Central memory CD4-positive, alpha-beta T cell (primary cell): ENCODE measurements at regions not wholly inside any gene's neighbourhood (a gene's known extent, or its start where the extent isn't known, plus 50 kb on each side); places are given as distances from the start of the nearest gene placed in this dataset.

Experiments
- DNase-seq: peaks from one replicate; pipeline ENCODE4 v3.0.0; 2022

- DNase-seq = no peak
These were observed 61.1 kb upstream of the SAMSN1 start for GRCh38 chr21:14607262-14607661.

DNA sequence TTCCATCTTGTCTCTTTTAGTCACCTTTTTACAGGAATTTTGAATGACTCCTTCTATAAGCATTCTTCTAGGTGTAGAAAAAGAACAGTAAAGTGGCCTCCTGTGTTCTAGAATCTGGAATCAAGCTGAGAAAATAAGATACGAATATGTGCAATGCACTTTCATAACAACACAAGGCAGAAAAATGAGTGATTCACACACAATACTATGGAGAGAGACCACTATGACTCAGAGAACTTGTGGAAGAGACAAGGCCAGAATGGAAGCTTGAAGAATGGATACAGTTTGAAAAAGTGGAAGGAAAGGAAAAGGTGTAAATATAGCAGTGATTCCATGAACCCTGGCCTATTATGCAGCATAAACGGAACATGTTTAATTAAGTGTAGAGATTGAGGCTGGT, 57.1 kb upstream of the SAMSN1 start:
- DNase-seq = no peak

GRCh38 chr21:14602382-14602958, 56.4 kb upstream of the SAMSN1 start:
- no peak for DNase-seq

DNA sequence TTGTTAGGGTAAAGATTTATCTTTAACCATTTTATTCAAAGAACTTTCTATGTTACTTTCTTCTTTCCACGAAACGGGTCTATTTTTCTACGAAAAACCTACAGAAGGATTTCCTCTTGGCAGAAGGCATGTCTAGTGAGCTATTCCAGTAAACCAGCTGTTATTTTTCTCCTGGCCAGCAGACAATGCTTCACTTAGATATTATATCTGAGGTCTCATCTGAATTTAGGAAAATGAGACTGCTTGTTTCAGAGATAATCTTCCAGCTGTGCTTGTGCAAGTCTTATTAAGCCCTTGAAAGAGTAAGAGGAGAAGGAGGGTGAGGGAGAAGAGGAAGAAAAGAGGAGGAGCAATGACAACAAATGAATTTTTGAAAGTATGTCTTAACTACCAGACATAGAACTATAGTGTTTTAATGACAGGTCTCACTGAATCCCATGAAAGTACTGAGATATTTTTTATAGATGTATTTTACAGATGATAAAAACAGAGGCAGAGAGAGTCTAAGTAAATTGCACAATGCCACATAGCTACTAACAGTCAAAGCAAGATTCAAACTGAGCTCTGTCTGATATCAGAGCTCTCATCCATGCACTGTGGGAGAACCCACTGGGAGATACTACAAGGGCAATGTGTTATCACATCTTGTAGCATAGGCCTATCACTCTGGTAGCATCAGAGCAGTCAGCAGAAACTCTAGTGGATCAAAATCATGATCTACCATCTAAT, 54.6 kb upstream of the SAMSN1 start:
- no peak for DNase-seq

DNA sequence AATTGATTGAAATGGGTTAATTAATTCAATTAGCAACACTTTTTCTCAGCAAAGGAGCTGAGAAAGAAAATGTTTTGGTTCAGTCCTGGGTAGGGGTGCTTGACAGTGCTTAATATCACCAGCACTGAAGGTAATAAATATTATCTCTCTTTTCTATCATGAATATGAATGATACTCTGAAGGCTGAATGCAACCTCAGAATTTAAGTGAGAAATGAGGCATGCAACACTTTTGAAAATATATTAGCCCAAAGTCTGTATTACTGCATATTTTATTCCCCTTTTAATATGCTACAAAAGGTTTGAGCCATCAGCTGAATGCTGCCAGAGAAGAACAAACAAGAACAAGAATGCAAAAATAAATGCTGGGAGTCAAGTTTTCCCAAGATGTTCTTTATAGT, 52.0 kb upstream of the SAMSN1 start:
- no peak for DNase-seq
